Smooth muscle cell (in vitro differentiated cells): ENCODE measurements at regions not wholly inside any gene's neighbourhood (a gene's known extent, or its start where the extent isn't known, plus 50 kb on each side); places are given as distances from the start of the nearest gene placed in this dataset.

Experiments
- DNase-seq: peaks from one replicate; lab custom pipeline; 2025; ENCODE audit not compliant: unreplicated experiment; lab: John Stamatoyannopoulos, UW
- H2AFZ ChIP-seq: fragments of 200-600 bp; sonication (generic); 2 replicates; pipeline ENCODE4 v1.6.0; 2016; ENCODE audit warnings: antibody characterized with exemption, low read depth, mild to moderate bottlenecking
- H3F3A ChIP-seq: fragments of 200-600 bp; sonication (generic); 2 replicates; pipeline ENCODE4 v1.6.0; 2017; ENCODE audit warnings: antibody characterized with exemption, low read depth
- H3K27ac ChIP-seq: fragments of 200-600 bp; sonication (generic); 2 replicates; pipeline ENCODE4 v1.5.1; 2016; ENCODE audit warnings: low read depth, mild to moderate bottlenecking
- H3K27me3 ChIP-seq: fragments of 200-600 bp; sonication (generic); 2 replicates; pipeline ENCODE4 v1.6.1; 2016; ENCODE audit warnings: low read depth, mild to moderate bottlenecking
- H3K36me3 ChIP-seq: fragments of 200-600 bp; sonication (generic); 2 replicates; pipeline ENCODE4 v1.5.1; 2016; ENCODE audit warnings: low read depth
- H3K4me1 ChIP-seq: fragments of 200-600 bp; sonication (generic); 2 replicates; pipeline ENCODE4 v1.5.1; 2016; ENCODE audit warnings: low read depth
- H3K4me2 ChIP-seq: fragments of 200-600 bp; sonication (generic); 2 replicates; pipeline ENCODE4 v1.6.0; 2016; ENCODE audit warnings: mild to moderate bottlenecking
- H3K4me3 ChIP-seq: fragments of 200-600 bp; sonication (generic); 2 replicates; pipeline ENCODE4 v1.5.1; 2016; ENCODE audit warnings: mild to moderate bottlenecking
- H3K79me2 ChIP-seq: fragments of 200-600 bp; sonication (generic); 2 replicates; pipeline ENCODE4 v1.6.0; 2016; ENCODE audit warnings: low read depth, mild to moderate bottlenecking
- H3K9ac ChIP-seq: fragments of 200-600 bp; sonication (generic); 2 replicates; pipeline ENCODE4 v1.6.0; 2016; ENCODE audit warnings: low read depth
- H3K9me3 ChIP-seq: fragments of 200-600 bp; sonication (generic); replicated peaks from 2 replicates; pipeline ENCODE4 v1.5.1; 2016; ENCODE audit warnings: low read depth
- H4K20me1 ChIP-seq: fragments of 200-600 bp; sonication (generic); 2 replicates; pipeline ENCODE4 v1.6.0; 2016; ENCODE audit warnings: low read depth
- CTCF ChIP-seq: fragments of 200-600 bp; sonication (generic); IDR thresholded peaks from 2 replicates; pipeline ENCODE4 v1.5.1; 2017; ENCODE audit warnings: borderline replicate concordance, mild to moderate bottlenecking, antibody characterized with exemption; ENCODE audit not compliant: insufficient read depth, poor library complexity, severe bottlenecking
- WGBS: methylation state at CpG from one replicate; pipeline ENCODE4 v1.1.7; 2016; ENCODE audit warnings: low lambda C conversion rate; 5-methylcytosine and 5-hydroxymethylcytosine counted together

DNA sequence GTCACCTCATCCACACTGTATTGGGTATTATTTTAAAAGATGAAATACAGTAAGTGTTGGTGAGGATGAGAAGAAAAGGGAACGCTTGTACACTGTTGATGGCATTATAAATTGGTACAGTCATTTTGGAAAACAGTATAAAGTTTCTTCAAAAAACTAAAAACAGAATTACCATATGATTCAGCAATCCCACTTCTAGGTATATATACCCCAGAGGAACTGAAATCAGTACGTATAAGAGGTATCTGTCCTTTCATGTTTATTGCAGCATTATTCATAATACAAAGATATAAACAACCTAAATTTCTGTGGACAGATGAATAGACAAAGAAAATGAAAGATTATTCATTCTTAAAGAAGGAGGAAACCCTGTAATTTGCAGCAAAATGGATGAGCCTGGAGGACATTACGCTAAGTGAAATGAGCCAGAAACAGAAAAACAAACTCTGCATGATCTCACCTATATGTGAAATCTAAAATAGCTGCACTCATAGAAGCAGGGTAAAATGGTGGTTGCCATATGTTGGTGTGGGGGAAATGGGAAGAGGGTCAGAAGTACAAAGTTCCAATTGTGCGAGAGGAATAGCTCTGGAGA, 191.6 kb downstream of the TRIM36 start:
- Histone ChIP-seq H3K36me3 (no peaks in the 10 kb centered on the region), H3K9me3 (no peaks in the 10 kb centered on the region), H3K79me2 (no peaks in the 10 kb centered on the region), H4K20me1 (no peaks in the 10 kb centered on the region), H3K4me2 (no peak overlapping the region), H3K27me3 (no peaks in the 10 kb centered on the region), H3K27ac (no peak overlapping the region), H2AFZ (no peak overlapping the region), H3K4me1 (no peaks in the 10 kb centered on the region), H3K9ac (no peak overlapping the region), H3K4me3 (no peak overlapping the region), H3F3A (no peaks in the 10 kb centered on the region)
- no peak for TF ChIP-seq CTCF
- no peak for DNase-seq
- 91% methylated on average over 4 of the region's 4 CpGs for WGBS

DNA sequence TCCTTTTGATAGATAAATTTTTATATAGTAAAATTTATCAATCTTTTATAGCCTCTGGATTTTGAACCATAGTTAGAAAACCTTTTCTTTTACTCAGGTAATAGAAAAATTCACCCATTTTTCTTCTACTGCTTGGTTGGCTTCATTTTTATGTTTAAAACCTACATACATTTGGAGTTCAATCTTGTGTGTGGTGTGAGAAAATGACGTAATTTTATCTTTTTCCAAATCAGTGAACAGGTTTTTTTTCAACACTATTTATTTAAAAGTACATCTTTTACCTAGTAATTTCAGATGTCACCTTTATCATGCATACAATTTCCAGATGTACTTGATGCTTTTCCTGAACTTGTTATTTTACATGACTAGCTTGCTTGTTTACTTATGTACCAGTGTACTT, 200.2 kb downstream of the TRIM36 start:
- TF ChIP-seq CTCF, result no peak
- Histone ChIP-seq H3K79me2 (no peaks in the 10 kb centered on the region), H4K20me1 (no peaks in the 10 kb centered on the region), H3F3A (no peaks in the 10 kb centered on the region), H3K9me3 (peaks cover 3% of the 10 kb centered on the region), H3K4me2 (no peak overlapping the region), H3K27ac (no peak overlapping the region), H2AFZ (no peak overlapping the region), H3K4me3 (no peak overlapping the region), H3K9ac (no peak overlapping the region), H3K36me3 (no peaks in the 10 kb centered on the region), H3K27me3 (no peaks in the 10 kb centered on the region), H3K4me1 (no peaks in the 10 kb centered on the region)
- no peak for DNase-seq
- 85% methylated on average over 1 of the region's 1 CpG for WGBS

DNA sequence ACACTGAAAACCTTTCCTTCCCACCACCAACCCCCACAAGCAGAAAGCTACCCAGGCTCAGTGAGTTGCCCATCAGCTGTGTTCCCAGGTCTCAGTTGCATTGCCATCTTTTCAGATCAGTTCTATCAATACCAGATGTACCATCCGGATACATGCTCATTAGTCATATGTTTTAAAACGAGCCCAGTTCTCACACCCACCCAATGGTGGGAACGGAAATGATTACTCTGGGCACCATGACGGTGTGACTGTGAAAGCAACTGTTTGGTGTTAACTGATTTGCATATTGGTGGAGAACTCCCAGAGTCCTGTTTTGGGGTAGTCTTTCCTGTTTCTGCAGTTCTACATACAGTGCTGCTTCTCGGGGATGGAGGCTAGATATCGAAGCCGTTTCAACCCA, 212.3 kb downstream of the TRIM36 start:
- no peak overlapping the region for H3K9ac ChIP-seq
- H3K4me1 ChIP-seq, result no peaks in the 10 kb centered on the region
- WGBS, result 89% methylated on average over 7 of the region's 7 CpGs
- no peaks in the 10 kb centered on the region for H3K27me3 ChIP-seq
- no peak overlapping the region for H3K27ac ChIP-seq
- no peak overlapping the region for H3K4me3 ChIP-seq
- no peaks in the 10 kb centered on the region for H3K36me3 ChIP-seq
- no peaks in the 10 kb centered on the region for H4K20me1 ChIP-seq
- no peaks in the 10 kb centered on the region for H3K9me3 ChIP-seq
- H3K79me2 ChIP-seq, result no peaks in the 10 kb centered on the region
- no peaks in the 10 kb centered on the region for H3F3A ChIP-seq
- no peak for DNase-seq
- H3K4me2 ChIP-seq, result no peak overlapping the region
- TF ChIP-seq CTCF, result no peak
- no peak overlapping the region for H2AFZ ChIP-seq

GRCh38 chr5:114953565-114953964, 216.1 kb downstream of the TRIM36 start:
- no peak overlapping the region for H3K27ac ChIP-seq
- no peaks in the 10 kb centered on the region for H3K9me3 ChIP-seq
- no peaks in the 10 kb centered on the region for H3K36me3 ChIP-seq
- H3K4me1 ChIP-seq, result no peaks in the 10 kb centered on the region
- H3K4me3 ChIP-seq, result no peak overlapping the region
- TF ChIP-seq CTCF, result no peak
- H2AFZ ChIP-seq, result no peak overlapping the region
- no peaks in the 10 kb centered on the region for H3K27me3 ChIP-seq
- WGBS, result 64% methylated on average over 2 of the region's 2 CpGs
- H3F3A ChIP-seq, result no peaks in the 10 kb centered on the region
- no peaks in the 10 kb centered on the region for H4K20me1 ChIP-seq
- no peaks in the 10 kb centered on the region for H3K79me2 ChIP-seq
- H3K4me2 ChIP-seq, result no peak overlapping the region
- no peak for DNase-seq
- no peak overlapping the region for H3K9ac ChIP-seq
